Caco-2 (cell line): ENCODE measurements at regions not wholly inside any gene's neighbourhood (a gene's known extent, or its start where the extent isn't known, plus 50 kb on each side); places are given as distances from the start of the nearest gene placed in this dataset.
"Not testable (repeated sequence)": the region's sequence is repeated elsewhere in the genome, so short reads cannot be mapped to it uniquely, and the experiment has no call there.

ENCODE experiments used
- BruUV-seq: library from RNA; stranded (reverse); fragments of 400-500 nt; replicated peaks from 2 replicates; lab custom pipeline; 2021; lab: Mats Ljungman, UMichigan
- CTCF ChIA-PET: fragments of 300-600 bp; sonication (Branson Sonifier 250); formaldehyde crosslinking; loops from one replicate; lab custom pipeline; 2022; ENCODE audit warnings: antibody characterized with exemption; lab: Charles Lee
- POLR2A ChIA-PET: fragments of 300-600 bp; sonication (Branson Sonifier 250); formaldehyde crosslinking; loops from one replicate; lab custom pipeline; 2022; ENCODE audit warnings: antibody characterized with exemption; lab: Charles Lee
- DNase-seq, 2 experiments: peaks; one replicate each; pipeline versions ENCODE4 v3.0.0 to v3.0.0-alpha.2; 2020 to 2022
- H3K27me3 ChIP-seq: replicated peaks from 2 replicates; pipeline ENCODE4 v1.6.0; 2011; ENCODE audit warnings: low read length; ENCODE audit not compliant: control insufficient read depth, insufficient read depth
- H3K36me3 ChIP-seq: 2 replicates; pipeline ENCODE4 v1.5.1; 2011; ENCODE audit warnings: low read length; ENCODE audit not compliant: control insufficient read depth, insufficient read depth
- H3K4me1 ChIP-seq: fragments of 250-450 bp; sonication (Bioruptor Pico); 2 replicates; pipeline ENCODE4 v1.5.1; 2020; ENCODE audit warnings: mild to moderate bottlenecking
- H3K4me3 ChIP-seq: 2 replicates; pipeline ENCODE4 v1.5.1; 2011; ENCODE audit warnings: low read depth, mild to moderate bottlenecking, control low read depth, low read length
- H3K9me3 ChIP-seq: fragments of 250-450 bp; sonication (Bioruptor Pico); 2 replicates; pipeline ENCODE4 v1.5.1; 2020; ENCODE audit warnings: mild to moderate bottlenecking, moderate library complexity
- H3K27ac Mint-ChIP-seq: one replicate; pipeline ENCODE4 v1.8.0; 2022; ENCODE audit warnings: mixed read lengths; ENCODE audit not compliant: unreplicated experiment
- H3K27me3 Mint-ChIP-seq: one replicate; pipeline ENCODE4 v1.8.0; 2022; ENCODE audit warnings: mixed read lengths; ENCODE audit not compliant: insufficient read depth, unreplicated experiment
- H3K36me3 Mint-ChIP-seq: one replicate; pipeline ENCODE4 v1.8.0; 2022; ENCODE audit warnings: mild to moderate bottlenecking, mixed read lengths; ENCODE audit not compliant: insufficient read depth, unreplicated experiment
- H3K4me1 Mint-ChIP-seq: one replicate; pipeline ENCODE4 v1.8.0; 2022; ENCODE audit warnings: low read depth, mixed read lengths; ENCODE audit not compliant: unreplicated experiment
- H3K4me3 Mint-ChIP-seq: one replicate; pipeline ENCODE4 v1.8.0; 2022; ENCODE audit warnings: mild to moderate bottlenecking, moderate library complexity, mixed read lengths; ENCODE audit not compliant: unreplicated experiment
- H3K9me3 Mint-ChIP-seq: one replicate; pipeline ENCODE4 v1.8.0; 2022; ENCODE audit warnings: mixed read lengths; ENCODE audit not compliant: unreplicated experiment
- intact Hi-C: fragments of 100-400 bp; cut with micrococcal nuclease; formaldehyde crosslinking; loops from one replicate; pipeline ENCODE4 v1.10.0; 2022; ENCODE audit not compliant: unreplicated experiment
- TF ChIP-seq, protein P1 (sequence below), 2 experiments: fragments of 200-600 bp in 1 of 2; IDR thresholded peaks; 1 replicate in 1 of 2; 2 replicates in 1 of 2; pipeline versions ENCODE4 v1.5.1 to v1.8.0; 2011 to 2022; ENCODE audit warnings: antibody characterized with exemption in 1 of 2, control low read depth in 1 of 2, inconsistent platforms in 1 of 2, low read depth in 1 of 2, low read length in 1 of 2, mild to moderate bottlenecking in 1 of 2, moderate library complexity in 1 of 2; ENCODE audit not compliant: insufficient read depth in 1 of 2, severe bottlenecking in 1 of 2, unreplicated experiment in 1 of 2

DNA sequence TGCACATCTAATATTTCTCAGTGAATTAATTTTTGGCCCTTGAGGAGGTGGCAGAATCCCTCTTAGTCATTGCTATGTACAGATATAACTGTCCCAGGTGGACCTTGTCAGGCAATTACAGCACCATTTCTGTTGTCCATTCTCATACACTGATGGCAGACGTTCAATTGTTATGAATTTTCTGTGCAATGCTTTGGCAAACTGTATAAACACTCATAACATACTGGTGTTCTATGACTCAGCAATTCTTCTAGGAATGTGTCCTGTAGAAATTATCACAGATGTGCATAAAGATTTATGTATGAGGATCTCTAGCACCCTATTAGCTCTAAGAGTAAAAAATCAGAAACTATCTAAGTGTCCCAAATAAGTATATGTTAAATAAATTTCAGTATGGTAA, 80.8 kb downstream of the DNAJB9 start:
- Mint-ChIP-seq H3K27ac (no peak overlapping the region), H3K9me3 (peaks cover 3% of the 10 kb centered on the region), H3K36me3 (no peaks in the 10 kb centered on the region), H3K4me3 (no peak overlapping the region), H3K4me1 (no peaks in the 10 kb centered on the region), H3K27me3 (no peaks in the 10 kb centered on the region)
- ChIA-PET CTCF (no interaction called here), POLR2A (no interaction called here)
- peaks cover 5% of the 10 kb centered on the region; the same call in 1 of the 2 replicates for H3K9me3 ChIP-seq
- no peak for DNase-seq
- no peaks in the 10 kb centered on the region for H3K27me3 ChIP-seq
- BruUV-seq: no TSS peak
- H3K4me3 ChIP-seq: no peak overlapping the region
- intact Hi-C loops: no loop called here
- H3K4me1 ChIP-seq: no peaks in the 10 kb centered on the region
- H3K36me3 ChIP-seq: no peaks in the 10 kb centered on the region
- TF ChIP-seq, protein P1, sequence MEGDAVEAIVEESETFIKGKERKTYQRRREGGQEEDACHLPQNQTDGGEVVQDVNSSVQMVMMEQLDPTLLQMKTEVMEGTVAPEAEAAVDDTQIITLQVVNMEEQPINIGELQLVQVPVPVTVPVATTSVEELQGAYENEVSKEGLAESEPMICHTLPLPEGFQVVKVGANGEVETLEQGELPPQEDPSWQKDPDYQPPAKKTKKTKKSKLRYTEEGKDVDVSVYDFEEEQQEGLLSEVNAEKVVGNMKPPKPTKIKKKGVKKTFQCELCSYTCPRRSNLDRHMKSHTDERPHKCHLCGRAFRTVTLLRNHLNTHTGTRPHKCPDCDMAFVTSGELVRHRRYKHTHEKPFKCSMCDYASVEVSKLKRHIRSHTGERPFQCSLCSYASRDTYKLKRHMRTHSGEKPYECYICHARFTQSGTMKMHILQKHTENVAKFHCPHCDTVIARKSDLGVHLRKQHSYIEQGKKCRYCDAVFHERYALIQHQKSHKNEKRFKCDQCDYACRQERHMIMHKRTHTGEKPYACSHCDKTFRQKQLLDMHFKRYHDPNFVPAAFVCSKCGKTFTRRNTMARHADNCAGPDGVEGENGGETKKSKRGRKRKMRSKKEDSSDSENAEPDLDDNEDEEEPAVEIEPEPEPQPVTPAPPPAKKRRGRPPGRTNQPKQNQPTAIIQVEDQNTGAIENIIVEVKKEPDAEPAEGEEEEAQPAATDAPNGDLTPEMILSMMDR (IDR thresholded peaks at IDR 0.05; ENCODE audit: insufficient read depth in 1 of 2, low read depth in 1 of 2, low read length in 1 of 2, severe bottlenecking in 1 of 2, unreplicated experiment in 1 of 2): no peak

DNA sequence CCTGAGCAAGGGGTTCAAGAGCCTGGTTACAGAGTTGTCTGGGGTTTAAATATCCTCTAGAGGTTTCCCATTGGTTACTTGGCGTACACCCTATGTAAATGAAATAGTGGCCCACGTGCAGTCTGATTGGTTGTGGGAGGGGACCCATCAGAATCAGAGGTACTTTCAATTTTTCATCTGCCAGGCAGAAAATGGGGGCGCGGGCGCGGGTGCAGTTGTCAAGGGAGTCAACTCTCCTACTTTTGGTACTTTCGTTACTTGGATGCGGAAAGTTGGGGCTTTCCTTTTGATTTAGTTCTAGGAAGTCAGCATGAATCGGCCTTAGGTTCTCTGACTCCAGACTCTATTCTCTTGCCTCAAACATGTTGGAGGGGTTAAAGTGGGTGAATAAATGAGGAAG, 83.2 kb downstream of the DNAJB9 start:
- BruUV-seq: no TSS peak
- H3K36me3 ChIP-seq: no peaks in the 10 kb centered on the region
- H3K4me3 ChIP-seq: no peak overlapping the region
- H3K27me3 ChIP-seq: no peaks in the 10 kb centered on the region
- intact Hi-C loops: no loop called here
- ChIA-PET CTCF (no interaction called here), POLR2A (no interaction called here)
- Mint-ChIP-seq H3K27ac (no peak overlapping the region), H3K36me3 (no peaks in the 10 kb centered on the region), H3K9me3 (no peaks in the 10 kb centered on the region), H3K27me3 (no peaks in the 10 kb centered on the region), H3K4me1 (no peaks in the 10 kb centered on the region), H3K4me3 (no peak overlapping the region)
- H3K4me1 ChIP-seq: no peaks in the 10 kb centered on the region
- no peaks in the 10 kb centered on the region for H3K9me3 ChIP-seq
- no peak for DNase-seq
- TF ChIP-seq, protein P1 (IDR thresholded peaks at IDR 0.05; ENCODE audit: insufficient read depth in 1 of 2, low read depth in 1 of 2, low read length in 1 of 2, severe bottlenecking in 1 of 2, unreplicated experiment in 1 of 2): no peak

DNA sequence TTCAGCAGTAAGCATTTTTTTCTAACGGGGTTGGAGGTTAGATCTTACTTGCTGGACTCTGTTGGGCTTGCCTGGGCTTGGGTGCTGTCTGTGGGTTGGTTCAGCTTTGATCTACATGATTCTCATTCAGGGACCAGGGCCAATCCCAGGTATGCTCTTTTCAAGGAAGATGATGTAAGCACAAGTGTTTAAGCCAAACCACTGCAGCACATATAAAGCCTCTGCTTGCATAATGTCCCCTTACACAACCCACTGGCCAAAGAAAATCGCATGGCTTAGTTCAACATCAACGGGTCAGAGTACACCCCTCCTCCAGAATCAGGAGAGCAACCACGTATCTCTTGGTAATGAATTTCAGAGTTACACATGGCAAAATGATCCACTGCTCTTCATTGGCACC, 83.9 kb downstream of the DNAJB9 start:
- H3K9me3 Mint-ChIP-seq: no peaks in the 10 kb centered on the region
- TF ChIP-seq, protein P1 (IDR thresholded peaks at IDR 0.05; ENCODE audit: insufficient read depth in 1 of 2, low read depth in 1 of 2, low read length in 1 of 2, severe bottlenecking in 1 of 2, unreplicated experiment in 1 of 2): no peak
- no peaks in the 10 kb centered on the region for H3K4me1 ChIP-seq
- no peaks in the 10 kb centered on the region for H3K36me3 Mint-ChIP-seq
- BruUV-seq: no TSS peak
- no peak overlapping the region for H3K4me3 ChIP-seq
- H3K4me3 Mint-ChIP-seq: no peak overlapping the region
- H3K4me1 Mint-ChIP-seq: no peaks in the 10 kb centered on the region
- intact Hi-C loops: no loop called here
- no peaks in the 10 kb centered on the region for H3K9me3 ChIP-seq
- no peaks in the 10 kb centered on the region for H3K36me3 ChIP-seq
- H3K27me3 Mint-ChIP-seq: no peaks in the 10 kb centered on the region
- no peak overlapping the region for H3K27ac Mint-ChIP-seq
- DNase-seq: peak in 1 of 2 experiments; percentile 6
- CTCF ChIA-PET: no interaction called here
- POLR2A ChIA-PET: no interaction called here
- H3K27me3 ChIP-seq: no peaks in the 10 kb centered on the region

DNA sequence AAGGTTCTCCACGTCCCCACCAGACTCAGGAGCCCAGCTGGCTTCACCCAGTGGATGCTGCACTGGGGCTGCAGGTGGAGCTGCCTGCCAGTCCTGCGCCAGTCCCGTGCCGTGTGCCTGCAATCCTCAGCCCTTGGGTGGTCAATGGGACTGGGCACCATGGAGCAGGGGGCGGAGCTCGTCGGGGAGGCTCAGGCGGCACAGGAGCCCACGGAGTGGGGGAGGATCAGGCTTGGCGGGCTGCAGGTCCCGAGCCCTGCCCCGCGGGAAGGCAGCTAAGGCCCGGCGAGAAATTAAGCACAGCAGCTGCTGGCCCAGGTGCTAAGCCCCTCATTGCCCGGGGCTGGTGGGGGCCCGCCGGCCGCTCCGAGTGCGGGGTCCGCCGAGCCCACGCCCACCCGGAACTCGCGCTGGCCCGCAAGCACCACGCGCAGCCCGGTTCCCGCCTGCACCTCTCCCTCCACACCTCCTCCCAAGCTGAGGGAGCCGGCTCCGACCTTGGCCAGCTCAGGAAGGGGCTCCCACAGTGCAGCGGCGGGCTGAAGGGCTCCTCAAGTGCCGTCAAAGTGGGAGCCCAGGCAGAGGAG, 87.6 kb downstream of the DNAJB9 start:
- DNase-seq, H3K27ac Mint-ChIP-seq, POLR2A ChIA-PET, H3K4me3 Mint-ChIP-seq, H3K36me3 Mint-ChIP-seq, intact Hi-C loops, H3K27me3 Mint-ChIP-seq, H3K36me3 ChIP-seq, H3K9me3 Mint-ChIP-seq, H3K4me1 Mint-ChIP-seq, CTCF ChIA-PET, BruUV-seq, H3K4me3 ChIP-seq, H3K4me1 ChIP-seq, H3K27me3 ChIP-seq, H3K9me3 ChIP-seq: not testable (repeated sequence)
